HS-5 (cell line): ENCODE measurements at regions not wholly inside any gene's neighbourhood (a gene's known extent, or its start where the extent isn't known, plus 50 kb on each side); places are given as distances from the start of the nearest gene placed in this dataset.

Source experiments
- DNase-seq: peaks from one replicate; pipeline ENCODE4 v3.0.0-alpha.2; 2012; ENCODE audit warnings: low read depth

GRCh38 chr9:19510907-19511306 is 102.1 kb downstream of the ACER2 start:
- no peak for DNase-seq
